Natural killer cell treated with Interleukin-12 subunit alpha and Interleukin-12 subunit beta and Interleukin-15 and Interleukin-18, amount 100 ng/mL, for 72 hours (primary cell): ENCODE measurements at regions not wholly inside any gene's neighbourhood (a gene's known extent, or its start where the extent isn't known, plus 50 kb on each side); places are given as distances from the start of the nearest gene placed in this dataset.

Experiments used
- ATAC-seq, 2 donors: fragments of 150-1000 bp; cut with Tn5 transposase in 1 of 2; sonication (Bioruptor Pico), chemical (Tn5 transposase) in 1 of 2; 2 replicates each; pipeline ENCODE4 v1.10.0; 2021
- DNase-seq: peaks from one replicate; pipeline ENCODE4 v3.0.0; 2022; ENCODE audit warnings: low spot score
- H3K27ac Mint-ChIP-seq, 2 donors: 1 replicate in 1 of 2; 2 replicates in 1 of 2; pipeline ENCODE4 v1.8.0; 2022; ENCODE audit warnings: mixed read lengths in 2 of 2, mild to moderate bottlenecking in 1 of 2, moderate library complexity in 1 of 2
- H3K27me3 Mint-ChIP-seq, 2 donors: 1 replicate in 1 of 2; 2 replicates in 1 of 2; pipeline ENCODE4 v1.8.0; 2022; ENCODE audit warnings: mixed read lengths in 2 of 2
- H3K36me3 Mint-ChIP-seq: one replicate; pipeline ENCODE4 v1.8.0; 2022; ENCODE audit warnings: mixed read lengths
- H3K4me1 Mint-ChIP-seq, 2 donors: 1 replicate in 1 of 2; 2 replicates in 1 of 2; pipeline ENCODE4 v1.8.0; 2022; ENCODE audit warnings: low read depth in 2 of 2, mixed read lengths in 2 of 2, mild to moderate bottlenecking in 1 of 2
- H3K4me3 Mint-ChIP-seq: one replicate; pipeline ENCODE4 v1.8.0; 2022; ENCODE audit warnings: mixed read lengths
- H3K9me3 Mint-ChIP-seq: 2 replicates; pipeline ENCODE4 v1.8.0; 2022; ENCODE audit warnings: mixed read lengths

- Mint-ChIP-seq H3K27ac (no peak overlapping the region), H3K9me3 (no peaks in the 10 kb centered on the region), H3K4me3 (no peak overlapping the region)
Observed at GRCh38 chr14:54207476-54208462, 189.0 kb upstream of the CDKN3 start.

GRCh38 chr14:54208751-54209150 is 188.1 kb upstream of the CDKN3 start:
- no peak overlapping the region for H3K4me3 Mint-ChIP-seq
- H3K27me3 Mint-ChIP-seq: peaks cover 13 to 15% of the 10 kb centered on the region in 2 donors
- ATAC-seq: no peak
- no peaks in the 10 kb centered on the region for H3K4me1 Mint-ChIP-seq
- H3K36me3 Mint-ChIP-seq: no peaks in the 10 kb centered on the region
- no peaks in the 10 kb centered on the region for H3K9me3 Mint-ChIP-seq
- no peak overlapping the region for H3K27ac Mint-ChIP-seq
- DNase-seq: no peak

More at GRCh38 chr14:54207476-54208462, 189.0 kb upstream of the CDKN3 start:
- no peak for ATAC-seq
- Mint-ChIP-seq H3K27me3 (peaks cover 13 to 15% of the 10 kb centered on the region in 2 donors), H3K4me1 (no peaks in the 10 kb centered on the region), H3K36me3 (no peaks in the 10 kb centered on the region)
- DNase-seq: no peak

GRCh38 chr14:54209511-54210250 is 187.1 kb upstream of the CDKN3 start:
- no peak for ATAC-seq
- Mint-ChIP-seq H3K27me3 (peaks cover 13 to 15% of the 10 kb centered on the region in 2 donors), H3K27ac (no peak overlapping the region), H3K4me3 (no peak overlapping the region), H3K4me1 (no peaks in the 10 kb centered on the region), H3K9me3 (no peaks in the 10 kb centered on the region), H3K36me3 (no peaks in the 10 kb centered on the region)
- no peak for DNase-seq

- Mint-ChIP-seq H3K4me3 (no peak overlapping the region), H3K27me3 (peaks cover 14 to 15% of the 10 kb centered on the region in 2 donors), H3K27ac (no peak overlapping the region), H3K36me3 (no peaks in the 10 kb centered on the region), H3K9me3 (no peaks in the 10 kb centered on the region), H3K4me1 (no peaks in the 10 kb centered on the region)
- no peak for ATAC-seq
- no peak for DNase-seq
Observed at GRCh38 chr14:54211551-54212308, 185.1 kb upstream of the CDKN3 start.

GRCh38 chr14:54213536-54213935 is 183.3 kb upstream of the CDKN3 start:
- Mint-ChIP-seq H3K27ac (no peak overlapping the region), H3K9me3 (no peaks in the 10 kb centered on the region), H3K36me3 (no peaks in the 10 kb centered on the region), H3K4me1 (no peaks in the 10 kb centered on the region), H3K27me3 (peaks cover 18% of the 10 kb centered on the region in 2 donors), H3K4me3 (no peak overlapping the region)
- DNase-seq (no peak), ATAC-seq (no peak)

GRCh38 chr14:54216827-54217226 is 180.0 kb upstream of the CDKN3 start:
- no peak overlapping the region for H3K27ac Mint-ChIP-seq
- H3K9me3 Mint-ChIP-seq: no peaks in the 10 kb centered on the region
- ATAC-seq (no peak), DNase-seq (no peak)
- H3K4me3 Mint-ChIP-seq: no peak overlapping the region
- H3K4me1 Mint-ChIP-seq: peaks cover 0 to 3% of the 10 kb centered on the region in 2 donors
- H3K36me3 Mint-ChIP-seq: no peaks in the 10 kb centered on the region
- peaks cover 18 to 26% of the 10 kb centered on the region in 2 donors for H3K27me3 Mint-ChIP-seq

GRCh38 chr14:54219261-54220070 is 177.3 kb upstream of the CDKN3 start:
- Mint-ChIP-seq H3K4me3 (no peak overlapping the region), H3K27me3 (peaks cover 28 to 41% of the 10 kb centered on the region in 2 donors)

GRCh38 chr14:54220071-54220703 is 176.6 kb upstream of the CDKN3 start:
- Mint-ChIP-seq H3K27me3 (peaks cover 28 to 43% of the 10 kb centered on the region in 2 donors), H3K36me3 (no peaks in the 10 kb centered on the region), H3K4me1 (peaks cover 0 to 3% of the 10 kb centered on the region in 2 donors), H3K27ac (no peak overlapping the region), H3K4me3 (no peak overlapping the region), H3K9me3 (no peaks in the 10 kb centered on the region)
- ATAC-seq (no peak), DNase-seq (no peak)

More at GRCh38 chr14:54219261-54220070, 177.3 kb upstream of the CDKN3 start:
- ATAC-seq: no peak
- Mint-ChIP-seq H3K4me1 (peaks cover 0 to 3% of the 10 kb centered on the region in 2 donors), H3K36me3 (no peaks in the 10 kb centered on the region), H3K27ac (no peak overlapping the region), H3K9me3 (no peaks in the 10 kb centered on the region)
- DNase-seq: no peak

GRCh38 chr14:54220704-54221431 is 175.9 kb upstream of the CDKN3 start:
- no peak for ATAC-seq
- no peak overlapping the region for H3K27ac Mint-ChIP-seq
- H3K36me3 Mint-ChIP-seq: no peaks in the 10 kb centered on the region
- peaks cover 28 to 50% of the 10 kb centered on the region in 2 donors for H3K27me3 Mint-ChIP-seq
- H3K9me3 Mint-ChIP-seq: no peaks in the 10 kb centered on the region
- H3K4me3 Mint-ChIP-seq: no peak overlapping the region
- no peak for DNase-seq
- H3K4me1 Mint-ChIP-seq: peaks cover 0 to 3% of the 10 kb centered on the region in 2 donors

- H3K4me3 Mint-ChIP-seq: no peak overlapping the region
- H3K4me1 Mint-ChIP-seq: peaks cover 0 to 3% of the 10 kb centered on the region in 2 donors
- H3K27ac Mint-ChIP-seq: no peak overlapping the region
- H3K27me3 Mint-ChIP-seq: peaks cover 28 to 53% of the 10 kb centered on the region in 2 donors
- no peaks in the 10 kb centered on the region for H3K36me3 Mint-ChIP-seq
- ATAC-seq (no peak), DNase-seq (no peak)
- H3K9me3 Mint-ChIP-seq: no peaks in the 10 kb centered on the region
Observed at GRCh38 chr14:54221432-54221803, 175.4 kb upstream of the CDKN3 start.

- H3K9me3 Mint-ChIP-seq: no peaks in the 10 kb centered on the region
- no peak for DNase-seq
- H3K36me3 Mint-ChIP-seq: no peaks in the 10 kb centered on the region
- no peak overlapping the region for H3K4me3 Mint-ChIP-seq
- no peak overlapping the region for H3K27ac Mint-ChIP-seq
- no peak for ATAC-seq
- peaks cover 0 to 3% of the 10 kb centered on the region in 2 donors for H3K4me1 Mint-ChIP-seq
- H3K27me3 Mint-ChIP-seq: peaks cover 25 to 53% of the 10 kb centered on the region in 2 donors
Observed at GRCh38 chr14:54221971-54222370, 174.8 kb upstream of the CDKN3 start.

- Mint-ChIP-seq H3K9me3 (no peaks in the 10 kb centered on the region), H3K27me3 (peaks cover 19 to 54% of the 10 kb centered on the region in 2 donors), H3K4me3 (no peak overlapping the region), H3K27ac (no peak overlapping the region), H3K36me3 (no peaks in the 10 kb centered on the region), H3K4me1 (peaks cover 0 to 3% of the 10 kb centered on the region in 2 donors)
- no peak for DNase-seq
- ATAC-seq: no peak
Observed at GRCh38 chr14:54223831-54224402, 172.9 kb upstream of the CDKN3 start.
